SKM-1 treated with dmso at 0.1 percent for 144 hours (cell line): ENCODE measurements at regions not wholly inside any gene's neighbourhood (a gene's known extent, or its start where the extent isn't known, plus 50 kb on each side); places are given as distances from the start of the nearest gene placed in this dataset.
A peak's percentile ranks its signal among the peaks of the same experiment; 100 is the strongest.
"Not testable (repeated sequence)": the region's sequence is repeated elsewhere in the genome, so short reads cannot be mapped to it uniquely, and the experiment has no call there.

Source experiments
- DNase-seq: peaks from one replicate; lab custom pipeline; 2025; ENCODE audit not compliant: unreplicated experiment; lab: John Stamatoyannopoulos, UW

GRCh38 chr21:14757533-14758327 lies 211.6 kb upstream of the SAMSN1 start:
- DNase-seq: no peak

- no peak for DNase-seq
Measured at GRCh38 chr21:14755086-14755485, 209.0 kb upstream of the SAMSN1 start.

GRCh38 chr21:14754682-14755081 lies 208.6 kb upstream of the SAMSN1 start:
- no peak for DNase-seq

- DNase-seq: no peak
Measured at GRCh38 chr21:14754259-14754604, 208.1 kb upstream of the SAMSN1 start.

GRCh38 chr21:14753466-14754258 lies 207.5 kb upstream of the SAMSN1 start:
- DNase-seq: no peak

GRCh38 chr21:14753069-14753465 lies 207.0 kb upstream of the SAMSN1 start:
- no peak for DNase-seq

- DNase-seq: no peak
Measured at GRCh38 chr21:14752345-14752909, 206.3 kb upstream of the SAMSN1 start.

GRCh38 chr21:14751602-14752344 lies 205.7 kb upstream of the SAMSN1 start:
- DNase-seq: no peak

GRCh38 chr21:14751011-14751410 lies 204.9 kb upstream of the SAMSN1 start:
- no peak for DNase-seq

- DNase-seq: no peak
Measured at GRCh38 chr21:14750041-14750440, 203.9 kb upstream of the SAMSN1 start.

GRCh38 chr21:14748662-14749061 lies 202.5 kb upstream of the SAMSN1 start:
- DNase-seq: no peak

GRCh38 chr21:14744368-14744767 lies 198.3 kb upstream of the SAMSN1 start:
- no peak for DNase-seq

GRCh38 chr21:14742119-14742518 lies 196.0 kb upstream of the SAMSN1 start:
- no peak for DNase-seq

GRCh38 chr21:14741256-14741655 lies 195.1 kb upstream of the SAMSN1 start:
- DNase-seq: no peak

- DNase-seq: no peak
Measured at GRCh38 chr21:14740692-14741091, 194.6 kb upstream of the SAMSN1 start.

GRCh38 chr21:14740116-14740515 lies 194.0 kb upstream of the SAMSN1 start:
- no peak for DNase-seq

- no peak for DNase-seq
Measured at GRCh38 chr21:14739590-14739989, 193.5 kb upstream of the SAMSN1 start.

- DNase-seq: not testable (repeated sequence)
Measured at GRCh38 chr21:14738576-14738975, 192.5 kb upstream of the SAMSN1 start.

GRCh38 chr21:14737922-14738321 lies 191.8 kb upstream of the SAMSN1 start:
- peak; percentile 84 for DNase-seq

GRCh38 chr21:14737284-14737691 lies 191.2 kb upstream of the SAMSN1 start:
- no peak for DNase-seq

GRCh38 chr21:14736672-14737071 lies 190.6 kb upstream of the SAMSN1 start:
- DNase-seq: no peak
